ENCODE measurements at regions not wholly inside any gene's neighbourhood (a gene's known extent, or its start where the extent isn't known, plus 50 kb on each side); places are given as distances from the start of the nearest gene placed in this dataset.
A peak's percentile ranks its signal among the peaks of the same experiment; 100 is the strongest.

DNA sequence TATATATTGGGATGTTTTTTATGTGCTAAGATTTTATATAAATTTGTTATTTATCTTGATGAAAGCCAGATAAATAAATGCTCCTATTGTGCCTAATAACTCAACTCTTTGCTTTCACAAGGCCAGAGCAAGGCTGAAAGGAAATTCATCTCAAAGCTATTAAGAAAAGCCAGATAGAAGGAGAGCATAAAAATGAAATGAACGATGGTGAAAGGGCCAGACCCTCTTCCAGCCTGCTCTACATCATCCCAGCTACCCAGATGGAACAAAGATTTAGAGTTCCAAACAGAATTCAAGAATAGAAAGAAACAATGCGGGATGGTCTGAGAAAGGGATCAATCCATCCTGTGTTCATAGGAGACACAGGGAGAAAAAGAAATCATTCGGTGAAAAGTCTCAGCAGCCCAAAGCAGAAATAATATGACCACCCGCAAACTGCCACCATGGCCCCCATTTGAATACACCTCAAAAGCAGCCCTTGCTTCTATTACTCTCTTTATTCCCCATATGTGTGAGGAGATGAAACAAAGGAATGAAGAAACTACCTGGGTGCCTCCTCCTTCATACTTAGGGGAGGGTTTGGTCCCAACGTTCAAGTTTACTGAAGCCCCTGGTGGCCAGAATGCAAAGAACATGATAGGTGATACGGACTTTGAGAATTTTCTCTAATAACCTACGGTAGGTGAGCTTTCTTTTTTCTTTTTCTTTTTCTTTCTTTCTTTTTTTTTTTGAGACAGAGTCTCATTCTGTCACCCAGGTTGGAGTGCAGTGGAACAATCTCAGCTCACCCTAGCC is 110.1 kb upstream of the FBXO11 start (continued):
- TF ChIP-seq, protein P1, sequence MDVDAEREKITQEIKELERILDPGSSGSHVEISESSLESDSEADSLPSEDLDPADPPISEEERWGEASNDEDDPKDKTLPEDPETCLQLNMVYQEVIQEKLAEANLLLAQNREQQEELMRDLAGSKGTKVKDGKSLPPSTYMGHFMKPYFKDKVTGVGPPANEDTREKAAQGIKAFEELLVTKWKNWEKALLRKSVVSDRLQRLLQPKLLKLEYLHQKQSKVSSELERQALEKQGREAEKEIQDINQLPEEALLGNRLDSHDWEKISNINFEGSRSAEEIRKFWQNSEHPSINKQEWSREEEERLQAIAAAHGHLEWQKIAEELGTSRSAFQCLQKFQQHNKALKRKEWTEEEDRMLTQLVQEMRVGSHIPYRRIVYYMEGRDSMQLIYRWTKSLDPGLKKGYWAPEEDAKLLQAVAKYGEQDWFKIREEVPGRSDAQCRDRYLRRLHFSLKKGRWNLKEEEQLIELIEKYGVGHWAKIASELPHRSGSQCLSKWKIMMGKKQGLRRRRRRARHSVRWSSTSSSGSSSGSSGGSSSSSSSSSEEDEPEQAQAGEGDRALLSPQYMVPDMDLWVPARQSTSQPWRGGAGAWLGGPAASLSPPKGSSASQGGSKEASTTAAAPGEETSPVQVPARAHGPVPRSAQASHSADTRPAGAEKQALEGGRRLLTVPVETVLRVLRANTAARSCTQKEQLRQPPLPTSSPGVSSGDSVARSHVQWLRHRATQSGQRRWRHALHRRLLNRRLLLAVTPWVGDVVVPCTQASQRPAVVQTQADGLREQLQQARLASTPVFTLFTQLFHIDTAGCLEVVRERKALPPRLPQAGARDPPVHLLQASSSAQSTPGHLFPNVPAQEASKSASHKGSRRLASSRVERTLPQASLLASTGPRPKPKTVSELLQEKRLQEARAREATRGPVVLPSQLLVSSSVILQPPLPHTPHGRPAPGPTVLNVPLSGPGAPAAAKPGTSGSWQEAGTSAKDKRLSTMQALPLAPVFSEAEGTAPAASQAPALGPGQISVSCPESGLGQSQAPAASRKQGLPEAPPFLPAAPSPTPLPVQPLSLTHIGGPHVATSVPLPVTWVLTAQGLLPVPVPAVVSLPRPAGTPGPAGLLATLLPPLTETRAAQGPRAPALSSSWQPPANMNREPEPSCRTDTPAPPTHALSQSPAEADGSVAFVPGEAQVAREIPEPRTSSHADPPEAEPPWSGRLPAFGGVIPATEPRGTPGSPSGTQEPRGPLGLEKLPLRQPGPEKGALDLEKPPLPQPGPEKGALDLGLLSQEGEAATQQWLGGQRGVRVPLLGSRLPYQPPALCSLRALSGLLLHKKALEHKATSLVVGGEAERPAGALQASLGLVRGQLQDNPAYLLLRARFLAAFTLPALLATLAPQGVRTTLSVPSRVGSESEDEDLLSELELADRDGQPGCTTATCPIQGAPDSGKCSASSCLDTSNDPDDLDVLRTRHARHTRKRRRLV (CRISPR knock-in tag; IDR thresholded peaks at IDR 0.05): no peak
- TF ChIP-seq STAG1 (CRISPR knock-in tag; IDR thresholded peaks at IDR 0.05) (peak; percentile 37; the same call in 1 of the 2 replicates), ZNF34 (CRISPR knock-in tag; IDR thresholded peaks at IDR 0.05; ENCODE audit: borderline replicate concordance) (no peak), SNAPC2 (CRISPR knock-in tag; IDR thresholded peaks at IDR 0.05) (no peak), SMAD1 (CRISPR knock-in tag; IDR thresholded peaks at IDR 0.05; ENCODE audit: borderline replicate concordance, low read depth) (no peak), ZNF331 (CRISPR knock-in tag; IDR thresholded peaks at IDR 0.05) (no peak), ZNF768 (CRISPR knock-in tag; IDR thresholded peaks at IDR 0.05) (no peak), ETV5 (CRISPR knock-in tag; IDR thresholded peaks at IDR 0.05; ENCODE audit: borderline replicate concordance) (no peak), ZNF256 (CRISPR knock-in tag; conservative IDR thresholded peaks at IDR 0.05) (no peak)
- TF ChIP-seq, protein P2, sequence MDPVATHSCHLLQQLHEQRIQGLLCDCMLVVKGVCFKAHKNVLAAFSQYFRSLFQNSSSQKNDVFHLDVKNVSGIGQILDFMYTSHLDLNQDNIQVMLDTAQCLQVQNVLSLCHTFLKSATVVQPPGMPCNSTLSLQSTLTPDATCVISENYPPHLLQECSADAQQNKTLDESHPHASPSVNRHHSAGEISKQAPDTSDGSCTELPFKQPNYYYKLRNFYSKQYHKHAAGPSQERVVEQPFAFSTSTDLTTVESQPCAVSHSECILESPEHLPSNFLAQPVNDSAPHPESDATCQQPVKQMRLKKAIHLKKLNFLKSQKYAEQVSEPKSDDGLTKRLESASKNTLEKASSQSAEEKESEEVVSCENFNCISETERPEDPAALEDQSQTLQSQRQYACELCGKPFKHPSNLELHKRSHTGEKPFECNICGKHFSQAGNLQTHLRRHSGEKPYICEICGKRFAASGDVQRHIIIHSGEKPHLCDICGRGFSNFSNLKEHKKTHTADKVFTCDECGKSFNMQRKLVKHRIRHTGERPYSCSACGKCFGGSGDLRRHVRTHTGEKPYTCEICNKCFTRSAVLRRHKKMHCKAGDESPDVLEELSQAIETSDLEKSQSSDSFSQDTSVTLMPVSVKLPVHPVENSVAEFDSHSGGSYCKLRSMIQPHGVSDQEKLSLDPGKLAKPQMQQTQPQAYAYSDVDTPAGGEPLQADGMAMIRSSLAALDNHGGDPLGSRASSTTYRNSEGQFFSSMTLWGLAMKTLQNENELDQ (CRISPR knock-in tag; IDR thresholded peaks at IDR 0.05; ENCODE audit: borderline replicate concordance): no peak
- TF ChIP-seq, protein P3, sequence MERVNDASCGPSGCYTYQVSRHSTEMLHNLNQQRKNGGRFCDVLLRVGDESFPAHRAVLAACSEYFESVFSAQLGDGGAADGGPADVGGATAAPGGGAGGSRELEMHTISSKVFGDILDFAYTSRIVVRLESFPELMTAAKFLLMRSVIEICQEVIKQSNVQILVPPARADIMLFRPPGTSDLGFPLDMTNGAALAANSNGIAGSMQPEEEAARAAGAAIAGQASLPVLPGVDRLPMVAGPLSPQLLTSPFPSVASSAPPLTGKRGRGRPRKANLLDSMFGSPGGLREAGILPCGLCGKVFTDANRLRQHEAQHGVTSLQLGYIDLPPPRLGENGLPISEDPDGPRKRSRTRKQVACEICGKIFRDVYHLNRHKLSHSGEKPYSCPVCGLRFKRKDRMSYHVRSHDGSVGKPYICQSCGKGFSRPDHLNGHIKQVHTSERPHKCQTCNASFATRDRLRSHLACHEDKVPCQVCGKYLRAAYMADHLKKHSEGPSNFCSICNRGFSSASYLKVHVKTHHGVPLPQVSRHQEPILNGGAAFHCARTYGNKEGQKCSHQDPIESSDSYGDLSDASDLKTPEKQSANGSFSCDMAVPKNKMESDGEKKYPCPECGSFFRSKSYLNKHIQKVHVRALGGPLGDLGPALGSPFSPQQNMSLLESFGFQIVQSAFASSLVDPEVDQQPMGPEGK (CRISPR knock-in tag; IDR thresholded peaks at IDR 0.05): 0 out of 2 replicates have a peak, but pooled peaks have one; percentile 14
- TF ChIP-seq, protein P4, sequence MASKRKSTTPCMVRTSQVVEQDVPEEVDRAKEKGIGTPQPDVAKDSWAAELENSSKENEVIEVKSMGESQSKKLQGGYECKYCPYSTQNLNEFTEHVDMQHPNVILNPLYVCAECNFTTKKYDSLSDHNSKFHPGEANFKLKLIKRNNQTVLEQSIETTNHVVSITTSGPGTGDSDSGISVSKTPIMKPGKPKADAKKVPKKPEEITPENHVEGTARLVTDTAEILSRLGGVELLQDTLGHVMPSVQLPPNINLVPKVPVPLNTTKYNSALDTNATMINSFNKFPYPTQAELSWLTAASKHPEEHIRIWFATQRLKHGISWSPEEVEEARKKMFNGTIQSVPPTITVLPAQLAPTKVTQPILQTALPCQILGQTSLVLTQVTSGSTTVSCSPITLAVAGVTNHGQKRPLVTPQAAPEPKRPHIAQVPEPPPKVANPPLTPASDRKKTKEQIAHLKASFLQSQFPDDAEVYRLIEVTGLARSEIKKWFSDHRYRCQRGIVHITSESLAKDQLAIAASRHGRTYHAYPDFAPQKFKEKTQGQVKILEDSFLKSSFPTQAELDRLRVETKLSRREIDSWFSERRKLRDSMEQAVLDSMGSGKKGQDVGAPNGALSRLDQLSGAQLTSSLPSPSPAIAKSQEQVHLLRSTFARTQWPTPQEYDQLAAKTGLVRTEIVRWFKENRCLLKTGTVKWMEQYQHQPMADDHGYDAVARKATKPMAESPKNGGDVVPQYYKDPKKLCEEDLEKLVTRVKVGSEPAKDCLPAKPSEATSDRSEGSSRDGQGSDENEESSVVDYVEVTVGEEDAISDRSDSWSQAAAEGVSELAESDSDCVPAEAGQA (IDR thresholded peaks at IDR 0.05; ENCODE audit: low read depth): no peak
- TF ChIP-seq, protein P4 (CRISPR knock-in tag; IDR thresholded peaks at IDR 0.05; ENCODE audit: borderline replicate concordance): no peak
